ENCODE measurements at regions not wholly inside any gene's neighbourhood (a gene's known extent, or its start where the extent isn't known, plus 50 kb on each side); places are given as distances from the start of the nearest gene placed in this dataset.

DNA sequence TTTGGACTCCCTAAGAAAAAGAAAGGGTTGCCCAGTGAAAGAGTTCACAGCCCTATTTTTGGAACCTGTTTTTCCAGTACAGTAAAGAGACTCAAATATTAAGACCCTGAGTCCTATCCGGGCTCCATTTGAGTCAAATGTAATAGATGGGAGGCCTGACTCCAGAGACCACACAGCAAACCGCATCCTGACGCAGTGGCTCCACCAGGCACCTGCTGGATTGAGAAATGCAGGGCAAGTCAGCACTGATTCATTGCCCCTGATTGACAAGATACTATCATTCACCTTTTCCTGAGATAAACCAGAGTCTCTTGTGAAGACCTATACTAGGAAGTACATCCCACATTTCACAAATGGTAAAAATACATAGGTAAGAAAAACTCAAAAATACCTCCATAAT lies 715.7 kb upstream of the SOX9 start:
- Histone ChIP-seq H4K20me1 (replicated peaks; ENCODE audit: insufficient read depth) (no peaks in the 10 kb centered on the region), H3K27ac (ENCODE audit: low read depth) (no peak overlapping the region), H3K9me2 (ENCODE audit: insufficient read depth) (no peaks in the 10 kb centered on the region), H3K4me3 (no peak overlapping the region), H3K4me2 (no peak overlapping the region), H3K79me2 (replicated peaks; ENCODE audit: insufficient read depth) (no peaks in the 10 kb centered on the region), H2AFZ (no peak overlapping the region), H3K27me3 (ENCODE audit: insufficient read depth) (no peaks in the 10 kb centered on the region), H3K4me1 (ENCODE audit: insufficient read depth) (no peaks in the 10 kb centered on the region), H3K36me3 (ENCODE audit: insufficient read depth) (no peaks in the 10 kb centered on the region), H3F3A (replicated peaks; ENCODE audit: low read depth) (no peaks in the 10 kb centered on the region)
- no peaks in the 10 kb centered on the region for H3K36me3 Mint-ChIP-seq (ENCODE audit: low read depth)
- H3K27ac Mint-ChIP-seq, result no peak overlapping the region
- no peaks in the 10 kb centered on the region for H3K4me1 Mint-ChIP-seq
- TF ChIP-seq NANOG (IDR thresholded peaks at IDR 0.05; ENCODE audit: borderline replicate concordance) (no peak), REST (IDR thresholded peaks at IDR 0.05; ENCODE audit: unreplicated experiment) (no peak), EZH2 (IDR thresholded peaks at IDR 0.05; ENCODE audit: low read depth, unreplicated experiment) (no peak), JUNB (IDR thresholded peaks at IDR 0.05; ENCODE audit: unreplicated experiment) (no peak), ZNF114 (CRISPR knock-in tag; IDR thresholded peaks at IDR 0.05) (no peak), CREB1 (CRISPR knock-in tag; IDR thresholded peaks at IDR 0.05; ENCODE audit: low read depth) (no peak), EZH2phosphoT487 (IDR thresholded peaks at IDR 0.05; ENCODE audit: unreplicated experiment) (no peak)
- TF ChIP-seq, protein P1, sequence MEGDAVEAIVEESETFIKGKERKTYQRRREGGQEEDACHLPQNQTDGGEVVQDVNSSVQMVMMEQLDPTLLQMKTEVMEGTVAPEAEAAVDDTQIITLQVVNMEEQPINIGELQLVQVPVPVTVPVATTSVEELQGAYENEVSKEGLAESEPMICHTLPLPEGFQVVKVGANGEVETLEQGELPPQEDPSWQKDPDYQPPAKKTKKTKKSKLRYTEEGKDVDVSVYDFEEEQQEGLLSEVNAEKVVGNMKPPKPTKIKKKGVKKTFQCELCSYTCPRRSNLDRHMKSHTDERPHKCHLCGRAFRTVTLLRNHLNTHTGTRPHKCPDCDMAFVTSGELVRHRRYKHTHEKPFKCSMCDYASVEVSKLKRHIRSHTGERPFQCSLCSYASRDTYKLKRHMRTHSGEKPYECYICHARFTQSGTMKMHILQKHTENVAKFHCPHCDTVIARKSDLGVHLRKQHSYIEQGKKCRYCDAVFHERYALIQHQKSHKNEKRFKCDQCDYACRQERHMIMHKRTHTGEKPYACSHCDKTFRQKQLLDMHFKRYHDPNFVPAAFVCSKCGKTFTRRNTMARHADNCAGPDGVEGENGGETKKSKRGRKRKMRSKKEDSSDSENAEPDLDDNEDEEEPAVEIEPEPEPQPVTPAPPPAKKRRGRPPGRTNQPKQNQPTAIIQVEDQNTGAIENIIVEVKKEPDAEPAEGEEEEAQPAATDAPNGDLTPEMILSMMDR (conservative IDR thresholded peaks at IDR 0.05; ENCODE audit: low read depth in 2 of 2), result no peak
- TF ChIP-seq, protein P2, sequence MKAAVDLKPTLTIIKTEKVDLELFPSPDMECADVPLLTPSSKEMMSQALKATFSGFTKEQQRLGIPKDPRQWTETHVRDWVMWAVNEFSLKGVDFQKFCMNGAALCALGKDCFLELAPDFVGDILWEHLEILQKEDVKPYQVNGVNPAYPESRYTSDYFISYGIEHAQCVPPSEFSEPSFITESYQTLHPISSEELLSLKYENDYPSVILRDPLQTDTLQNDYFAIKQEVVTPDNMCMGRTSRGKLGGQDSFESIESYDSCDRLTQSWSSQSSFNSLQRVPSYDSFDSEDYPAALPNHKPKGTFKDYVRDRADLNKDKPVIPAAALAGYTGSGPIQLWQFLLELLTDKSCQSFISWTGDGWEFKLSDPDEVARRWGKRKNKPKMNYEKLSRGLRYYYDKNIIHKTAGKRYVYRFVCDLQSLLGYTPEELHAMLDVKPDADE (IDR thresholded peaks at IDR 0.05), result no peak
- TF ChIP-seq, protein P3, sequence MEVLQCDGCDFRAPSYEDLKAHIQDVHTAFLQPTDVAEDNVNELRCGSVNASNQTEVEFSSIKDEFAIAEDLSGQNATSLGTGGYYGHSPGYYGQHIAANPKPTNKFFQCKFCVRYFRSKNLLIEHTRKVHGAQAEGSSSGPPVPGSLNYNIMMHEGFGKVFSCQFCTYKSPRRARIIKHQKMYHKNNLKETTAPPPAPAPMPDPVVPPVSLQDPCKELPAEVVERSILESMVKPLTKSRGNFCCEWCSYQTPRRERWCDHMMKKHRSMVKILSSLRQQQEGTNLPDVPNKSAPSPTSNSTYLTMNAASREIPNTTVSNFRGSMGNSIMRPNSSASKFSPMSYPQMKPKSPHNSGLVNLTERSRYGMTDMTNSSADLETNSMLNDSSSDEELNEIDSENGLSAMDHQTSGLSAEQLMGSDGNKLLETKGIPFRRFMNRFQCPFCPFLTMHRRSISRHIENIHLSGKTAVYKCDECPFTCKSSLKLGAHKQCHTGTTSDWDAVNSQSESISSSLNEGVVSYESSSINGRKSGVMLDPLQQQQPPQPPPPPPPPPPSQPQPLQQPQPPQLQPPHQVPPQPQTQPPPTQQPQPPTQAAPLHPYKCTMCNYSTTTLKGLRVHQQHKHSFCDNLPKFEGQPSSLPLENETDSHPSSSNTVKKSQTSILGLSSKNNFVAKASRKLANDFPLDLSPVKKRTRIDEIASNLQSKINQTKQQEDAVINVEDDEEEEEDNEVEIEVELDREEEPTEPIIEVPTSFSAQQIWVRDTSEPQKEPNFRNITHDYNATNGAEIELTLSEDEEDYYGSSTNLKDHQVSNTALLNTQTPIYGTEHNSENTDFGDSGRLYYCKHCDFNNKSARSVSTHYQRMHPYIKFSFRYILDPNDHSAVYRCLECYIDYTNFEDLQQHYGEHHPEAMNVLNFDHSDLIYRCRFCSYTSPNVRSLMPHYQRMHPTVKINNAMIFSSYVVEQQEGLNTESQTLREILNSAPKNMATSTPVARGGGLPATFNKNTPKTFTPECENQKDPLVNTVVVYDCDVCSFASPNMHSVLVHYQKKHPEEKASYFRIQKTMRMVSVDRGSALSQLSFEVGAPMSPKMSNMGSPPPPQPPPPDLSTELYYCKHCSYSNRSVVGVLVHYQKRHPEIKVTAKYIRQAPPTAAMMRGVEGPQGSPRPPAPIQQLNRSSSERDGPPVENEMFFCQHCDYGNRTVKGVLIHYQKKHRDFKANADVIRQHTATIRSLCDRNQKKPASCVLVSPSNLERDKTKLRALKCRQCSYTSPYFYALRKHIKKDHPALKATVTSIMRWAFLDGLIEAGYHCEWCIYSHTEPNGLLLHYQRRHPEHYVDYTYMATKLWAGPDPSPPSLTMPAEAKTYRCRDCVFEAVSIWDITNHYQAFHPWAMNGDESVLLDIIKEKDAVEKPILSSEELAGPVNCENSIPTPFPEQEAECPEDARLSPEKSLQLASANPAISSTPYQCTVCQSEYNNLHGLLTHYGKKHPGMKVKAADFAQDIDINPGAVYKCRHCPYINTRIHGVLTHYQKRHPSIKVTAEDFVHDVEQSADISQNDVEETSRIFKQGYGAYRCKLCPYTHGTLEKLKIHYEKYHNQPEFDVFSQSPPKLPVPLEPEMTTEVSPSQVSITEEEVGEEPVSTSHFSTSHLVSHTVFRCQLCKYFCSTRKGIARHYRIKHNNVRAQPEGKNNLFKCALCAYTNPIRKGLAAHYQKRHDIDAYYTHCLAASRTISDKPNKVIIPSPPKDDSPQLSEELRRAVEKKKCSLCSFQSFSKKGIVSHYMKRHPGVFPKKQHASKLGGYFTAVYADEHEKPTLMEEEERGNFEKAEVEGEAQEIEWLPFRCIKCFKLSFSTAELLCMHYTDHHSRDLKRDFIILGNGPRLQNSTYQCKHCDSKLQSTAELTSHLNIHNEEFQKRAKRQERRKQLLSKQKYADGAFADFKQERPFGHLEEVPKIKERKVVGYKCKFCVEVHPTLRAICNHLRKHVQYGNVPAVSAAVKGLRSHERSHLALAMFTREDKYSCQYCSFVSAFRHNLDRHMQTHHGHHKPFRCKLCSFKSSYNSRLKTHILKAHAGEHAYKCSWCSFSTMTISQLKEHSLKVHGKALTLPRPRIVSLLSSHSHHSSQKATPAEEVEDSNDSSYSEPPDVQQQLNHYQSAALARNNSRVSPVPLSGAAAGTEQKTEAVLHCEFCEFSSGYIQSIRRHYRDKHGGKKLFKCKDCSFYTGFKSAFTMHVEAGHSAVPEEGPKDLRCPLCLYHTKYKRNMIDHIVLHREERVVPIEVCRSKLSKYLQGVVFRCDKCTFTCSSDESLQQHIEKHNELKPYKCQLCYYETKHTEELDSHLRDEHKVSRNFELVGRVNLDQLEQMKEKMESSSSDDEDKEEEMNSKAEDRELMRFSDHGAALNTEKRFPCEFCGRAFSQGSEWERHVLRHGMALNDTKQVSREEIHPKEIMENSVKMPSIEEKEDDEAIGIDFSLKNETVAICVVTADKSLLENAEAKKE (CRISPR knock-in tag; IDR thresholded peaks at IDR 0.05), result no peak
- H3K9me3 Mint-ChIP-seq, result no peaks in the 10 kb centered on the region
- no peaks in the 10 kb centered on the region for H3K27me3 Mint-ChIP-seq (ENCODE audit: insufficient read depth, low read depth, poor library complexity)
- DNase-seq (ENCODE audit: low spot score), result no peak
- ATAC-seq, result no peak
- H3K4me3 Mint-ChIP-seq, result no peak overlapping the region

Measured in GM23338 (cell line).